Activated naive CD8-positive, alpha-beta T cell treated with anti-CD3 and anti-CD28 coated beads for 36 hours (primary cell): ENCODE measurements at regions not wholly inside any gene's neighbourhood (a gene's known extent, or its start where the extent isn't known, plus 50 kb on each side); places are given as distances from the start of the nearest gene placed in this dataset.

Experiments
- DNase-seq: peaks from one replicate; pipeline ENCODE4 v3.0.0; 2021
- H3K27ac Mint-ChIP-seq: one replicate; pipeline ENCODE4 v1.8.0; 2022; ENCODE audit warnings: mild to moderate bottlenecking, moderate library complexity, mixed read lengths
- H3K27me3 Mint-ChIP-seq: one replicate; pipeline ENCODE4 v1.8.0; 2022; ENCODE audit warnings: mild to moderate bottlenecking, mixed read lengths
- H3K36me3 Mint-ChIP-seq: one replicate; pipeline ENCODE4 v1.8.0; 2021; ENCODE audit warnings: mild to moderate bottlenecking, mixed read lengths
- H3K4me1 Mint-ChIP-seq: one replicate; pipeline ENCODE4 v1.8.0; 2021; ENCODE audit warnings: mixed read lengths
- H3K4me3 Mint-ChIP-seq: one replicate; pipeline ENCODE4 v1.8.0; 2022; ENCODE audit warnings: mild to moderate bottlenecking, moderate library complexity, mixed read lengths
- H3K9me3 Mint-ChIP-seq: one replicate; pipeline ENCODE4 v1.8.0; 2022; ENCODE audit warnings: mixed read lengths

DNA sequence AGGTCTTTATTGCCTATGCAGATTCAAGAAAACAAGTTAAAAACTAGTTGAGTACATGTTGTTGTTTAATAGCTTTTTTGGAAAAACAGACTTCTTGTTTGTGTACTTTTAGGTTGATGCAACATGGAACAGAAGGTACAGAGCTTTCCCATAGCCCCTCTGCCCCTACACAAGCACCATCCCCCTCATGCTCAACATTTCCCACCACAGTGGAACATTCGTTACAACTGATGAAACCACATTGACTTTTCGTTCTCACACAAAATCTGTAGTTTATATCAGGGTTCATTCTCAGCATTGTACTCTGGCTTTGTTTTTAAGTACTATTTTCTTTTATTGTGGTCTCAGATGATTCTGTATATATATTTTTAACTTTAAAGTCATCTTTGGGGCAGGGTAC lies 1054.6 kb downstream of the NTRK3 start:
- Mint-ChIP-seq H3K36me3 (no peaks in the 10 kb centered on the region), H3K9me3 (no peaks in the 10 kb centered on the region), H3K27me3 (peaks cover 9% of the 10 kb centered on the region), H3K4me1 (no peaks in the 10 kb centered on the region), H3K4me3 (no peak overlapping the region), H3K27ac (no peak overlapping the region)
- no peak for DNase-seq

DNA sequence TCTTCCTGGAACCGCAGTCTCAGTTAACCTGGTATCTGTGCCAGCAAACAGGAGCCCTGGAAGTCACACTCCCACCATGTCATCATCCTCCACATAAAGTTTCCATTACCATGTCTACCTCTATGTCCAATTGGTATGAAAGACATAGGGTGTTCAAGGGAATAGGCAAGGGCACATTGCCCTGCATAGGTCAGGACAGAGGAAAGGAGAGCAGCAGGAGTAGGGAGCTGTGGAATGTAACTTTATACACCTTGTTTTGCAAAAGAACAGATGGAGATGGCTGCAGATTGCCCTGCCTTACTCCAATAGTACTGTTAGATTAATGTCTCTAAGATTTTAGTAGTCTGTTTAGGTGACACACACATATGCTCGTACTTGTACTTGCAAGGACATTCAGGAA lies 1056.4 kb downstream of the NTRK3 start:
- no peak for DNase-seq
- no peak overlapping the region for H3K4me3 Mint-ChIP-seq
- no peak overlapping the region for H3K27ac Mint-ChIP-seq
- H3K9me3 Mint-ChIP-seq: no peaks in the 10 kb centered on the region
- peaks cover 9% of the 10 kb centered on the region for H3K27me3 Mint-ChIP-seq
- H3K4me1 Mint-ChIP-seq: no peaks in the 10 kb centered on the region
- H3K36me3 Mint-ChIP-seq: no peaks in the 10 kb centered on the region

DNA sequence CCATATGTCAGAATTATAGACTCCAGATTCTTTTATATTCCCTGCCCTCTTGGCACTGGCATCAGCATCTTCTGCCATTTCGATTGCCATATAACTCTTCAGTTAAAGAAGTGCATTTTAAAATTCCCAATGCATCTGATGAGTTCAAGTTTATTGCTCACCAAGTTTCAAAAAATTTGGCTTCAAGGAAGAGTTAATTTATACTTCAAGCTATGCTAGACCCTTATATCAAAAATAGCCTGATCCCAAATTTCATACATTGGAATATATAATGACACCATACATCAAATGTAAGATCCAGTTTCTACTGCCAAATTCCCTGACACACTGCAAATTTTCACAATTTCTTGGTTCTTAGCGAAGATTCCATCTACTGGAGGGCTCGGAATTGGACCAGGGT lies 1058.6 kb downstream of the NTRK3 start:
- DNase-seq: no peak
- H3K9me3 Mint-ChIP-seq: peaks cover 1% of the 10 kb centered on the region
- peaks cover 5% of the 10 kb centered on the region for H3K27me3 Mint-ChIP-seq
- H3K4me3 Mint-ChIP-seq: no peak overlapping the region
- H3K27ac Mint-ChIP-seq: no peak overlapping the region
- no peaks in the 10 kb centered on the region for H3K4me1 Mint-ChIP-seq
- no peaks in the 10 kb centered on the region for H3K36me3 Mint-ChIP-seq

- peaks cover 1% of the 10 kb centered on the region for H3K9me3 Mint-ChIP-seq
- H3K36me3 Mint-ChIP-seq: no peaks in the 10 kb centered on the region
- no peaks in the 10 kb centered on the region for H3K4me1 Mint-ChIP-seq
- DNase-seq: no peak
- H3K4me3 Mint-ChIP-seq: no peak overlapping the region
- peaks cover 5% of the 10 kb centered on the region for H3K27me3 Mint-ChIP-seq
- no peak overlapping the region for H3K27ac Mint-ChIP-seq
Observed at GRCh38 chr15:87196498-87196897, 1060.0 kb downstream of the NTRK3 start.

GRCh38 chr15:87193481-87193880 lies 1063.1 kb downstream of the NTRK3 start:
- Mint-ChIP-seq H3K27ac (no peak overlapping the region), H3K27me3 (peaks cover 2% of the 10 kb centered on the region), H3K4me3 (no peak overlapping the region), H3K9me3 (peaks cover 1% of the 10 kb centered on the region), H3K4me1 (no peaks in the 10 kb centered on the region), H3K36me3 (no peaks in the 10 kb centered on the region)
- DNase-seq: no peak

GRCh38 chr15:87167706-87168105 lies 1088.0 kb downstream of the AGBL1 start:
- no peak overlapping the region for H3K27ac Mint-ChIP-seq
- DNase-seq: no peak
- H3K4me3 Mint-ChIP-seq: no peak overlapping the region
- peaks cover 3% of the 10 kb centered on the region for H3K27me3 Mint-ChIP-seq
- peaks cover 2% of the 10 kb centered on the region for H3K9me3 Mint-ChIP-seq
- no peaks in the 10 kb centered on the region for H3K4me1 Mint-ChIP-seq
- H3K36me3 Mint-ChIP-seq: no peaks in the 10 kb centered on the region

DNA sequence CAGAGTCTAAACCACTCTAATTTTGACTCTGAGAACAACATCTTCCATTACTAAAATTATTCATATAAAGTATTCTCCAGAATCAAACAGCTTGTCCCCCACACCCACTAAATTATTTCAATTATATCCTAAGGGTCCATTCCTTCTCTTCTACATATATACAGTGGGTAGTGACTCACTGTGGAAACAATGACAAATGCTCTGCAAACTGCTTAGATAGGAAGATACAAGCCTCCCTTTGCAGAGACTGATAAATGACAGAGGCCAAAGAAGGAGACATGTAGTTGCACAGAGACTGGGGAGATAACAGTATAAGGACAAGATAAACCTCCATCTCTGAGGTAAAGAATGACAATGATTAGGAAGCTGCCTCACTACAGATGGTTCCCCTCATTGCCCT lies 1087.4 kb downstream of the AGBL1 start:
- Mint-ChIP-seq H3K4me3 (no peak overlapping the region), H3K27me3 (peaks cover 3% of the 10 kb centered on the region), H3K27ac (no peak overlapping the region), H3K36me3 (no peaks in the 10 kb centered on the region), H3K9me3 (peaks cover 2% of the 10 kb centered on the region), H3K4me1 (no peaks in the 10 kb centered on the region)
- DNase-seq: no peak

DNA sequence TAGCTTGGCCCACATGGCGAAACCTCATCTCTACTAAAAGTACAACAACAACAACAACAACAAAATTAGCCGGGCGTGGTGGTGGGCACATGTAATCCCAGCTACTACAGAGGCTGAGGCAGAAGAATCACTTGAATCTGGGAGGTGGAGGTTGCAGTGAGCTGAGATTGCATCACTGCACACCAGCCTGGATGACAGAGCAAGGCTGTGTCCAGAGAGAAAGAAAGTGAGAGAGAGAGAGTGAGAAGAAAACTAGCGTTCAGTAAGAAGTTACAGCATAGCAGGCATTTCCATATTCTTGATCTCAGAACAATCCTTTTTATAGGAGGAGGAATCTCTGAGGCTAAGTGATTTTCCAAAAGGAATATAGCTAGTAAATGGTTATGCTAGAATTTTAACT lies 1076.1 kb downstream of the AGBL1 start:
- Mint-ChIP-seq H3K4me1 (no peaks in the 10 kb centered on the region), H3K9me3 (peaks cover 4% of the 10 kb centered on the region), H3K27ac (no peak overlapping the region), H3K27me3 (peaks cover 3% of the 10 kb centered on the region), H3K36me3 (no peaks in the 10 kb centered on the region), H3K4me3 (no peak overlapping the region)
- no peak for DNase-seq

- peaks cover 4% of the 10 kb centered on the region for H3K9me3 Mint-ChIP-seq
- no peaks in the 10 kb centered on the region for H3K36me3 Mint-ChIP-seq
- H3K27ac Mint-ChIP-seq: no peak overlapping the region
- no peak overlapping the region for H3K4me3 Mint-ChIP-seq
- H3K4me1 Mint-ChIP-seq: no peaks in the 10 kb centered on the region
- H3K27me3 Mint-ChIP-seq: no peaks in the 10 kb centered on the region
- no peak for DNase-seq
Observed at GRCh38 chr15:87154761-87155160, 1075.1 kb downstream of the AGBL1 start.

DNA sequence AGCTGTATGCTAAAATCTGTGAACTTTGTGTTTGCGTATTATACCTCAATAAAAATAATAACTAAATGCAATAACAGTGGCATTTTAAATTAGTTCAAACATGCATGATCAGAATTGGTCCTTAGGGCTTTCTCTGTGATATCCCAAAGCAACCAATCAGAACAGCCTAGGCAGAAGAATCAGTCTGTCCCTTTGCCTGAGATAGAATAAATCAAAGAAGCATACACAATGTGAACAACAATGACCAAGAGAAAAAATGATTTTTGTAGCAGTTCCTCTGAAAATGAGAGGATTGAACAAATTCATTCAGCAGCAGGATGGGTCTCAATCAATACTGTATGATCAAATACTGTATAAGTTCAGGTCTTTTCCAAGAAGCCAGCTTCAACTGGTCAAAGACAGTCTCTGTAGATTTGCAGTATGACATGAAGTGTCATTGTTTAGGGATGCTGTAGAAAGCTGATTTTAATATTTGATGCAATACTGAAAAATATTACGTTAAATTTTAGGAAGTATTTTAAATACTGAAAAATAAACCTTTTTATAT lies 1071.6 kb downstream of the AGBL1 start:
- H3K9me3 Mint-ChIP-seq: peaks cover 2% of the 10 kb centered on the region
- H3K27me3 Mint-ChIP-seq: no peaks in the 10 kb centered on the region
- no peaks in the 10 kb centered on the region for H3K4me1 Mint-ChIP-seq
- no peak overlapping the region for H3K27ac Mint-ChIP-seq
- no peak overlapping the region for H3K4me3 Mint-ChIP-seq
- DNase-seq: no peak
- H3K36me3 Mint-ChIP-seq: no peaks in the 10 kb centered on the region

GRCh38 chr15:87145696-87146095 lies 1066.0 kb downstream of the AGBL1 start:
- DNase-seq: no peak
- H3K27ac Mint-ChIP-seq: no peak overlapping the region
- peaks cover 5% of the 10 kb centered on the region for H3K27me3 Mint-ChIP-seq
- peaks cover 2% of the 10 kb centered on the region for H3K9me3 Mint-ChIP-seq
- no peak overlapping the region for H3K4me3 Mint-ChIP-seq
- H3K36me3 Mint-ChIP-seq: no peaks in the 10 kb centered on the region
- no peaks in the 10 kb centered on the region for H3K4me1 Mint-ChIP-seq

GRCh38 chr15:87144775-87145174 lies 1065.1 kb downstream of the AGBL1 start:
- DNase-seq: no peak
- peaks cover 2% of the 10 kb centered on the region for H3K9me3 Mint-ChIP-seq
- H3K4me3 Mint-ChIP-seq: no peak overlapping the region
- peaks cover 5% of the 10 kb centered on the region for H3K27me3 Mint-ChIP-seq
- no peaks in the 10 kb centered on the region for H3K36me3 Mint-ChIP-seq
- H3K4me1 Mint-ChIP-seq: no peaks in the 10 kb centered on the region
- H3K27ac Mint-ChIP-seq: no peak overlapping the region

GRCh38 chr15:87142096-87142495 lies 1062.4 kb downstream of the AGBL1 start:
- no peak for DNase-seq
- no peak overlapping the region for H3K4me3 Mint-ChIP-seq
- no peaks in the 10 kb centered on the region for H3K36me3 Mint-ChIP-seq
- H3K9me3 Mint-ChIP-seq: peaks cover 2% of the 10 kb centered on the region
- peaks cover 13% of the 10 kb centered on the region for H3K27me3 Mint-ChIP-seq
- no peaks in the 10 kb centered on the region for H3K4me1 Mint-ChIP-seq
- H3K27ac Mint-ChIP-seq: no peak overlapping the region

- Mint-ChIP-seq H3K27me3 (peaks cover 8% of the 10 kb centered on the region), H3K9me3 (peaks cover 4% of the 10 kb centered on the region), H3K4me3 (no peak overlapping the region), H3K27ac (no peak overlapping the region), H3K36me3 (no peaks in the 10 kb centered on the region), H3K4me1 (no peaks in the 10 kb centered on the region)
- no peak for DNase-seq
Observed at GRCh38 chr15:87135109-87135508, 1055.4 kb downstream of the AGBL1 start.

- Mint-ChIP-seq H3K36me3 (no peaks in the 10 kb centered on the region), H3K27me3 (peaks cover 5% of the 10 kb centered on the region), H3K9me3 (peaks cover 4% of the 10 kb centered on the region), H3K4me1 (no peaks in the 10 kb centered on the region), H3K4me3 (no peak overlapping the region), H3K27ac (no peak overlapping the region)
- DNase-seq: no peak
Observed at GRCh38 chr15:87133704-87134103, 1054.0 kb downstream of the AGBL1 start.

DNA sequence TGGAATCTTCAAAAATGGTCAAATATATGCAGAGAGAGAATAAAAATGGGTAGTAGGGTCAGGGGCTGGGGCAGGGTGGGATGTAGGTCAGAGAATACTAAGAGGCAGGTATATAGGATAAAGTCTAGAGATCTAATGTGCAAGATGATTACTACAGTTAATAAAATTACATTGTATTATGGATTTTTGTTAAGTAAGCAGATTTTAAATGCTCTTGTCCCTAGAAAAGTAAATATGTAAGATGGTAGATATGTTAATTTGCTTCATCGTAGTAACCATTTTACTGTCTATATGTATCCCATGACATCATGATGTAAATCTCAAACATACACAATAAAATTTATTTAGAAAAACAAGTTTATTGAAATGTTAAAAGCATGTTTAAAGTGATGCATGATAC lies 1051.4 kb downstream of the AGBL1 start:
- DNase-seq: no peak
- H3K4me1 Mint-ChIP-seq: no peaks in the 10 kb centered on the region
- H3K9me3 Mint-ChIP-seq: peaks cover 4% of the 10 kb centered on the region
- H3K27ac Mint-ChIP-seq: no peak overlapping the region
- no peaks in the 10 kb centered on the region for H3K36me3 Mint-ChIP-seq
- no peak overlapping the region for H3K4me3 Mint-ChIP-seq
- H3K27me3 Mint-ChIP-seq: no peaks in the 10 kb centered on the region

DNA sequence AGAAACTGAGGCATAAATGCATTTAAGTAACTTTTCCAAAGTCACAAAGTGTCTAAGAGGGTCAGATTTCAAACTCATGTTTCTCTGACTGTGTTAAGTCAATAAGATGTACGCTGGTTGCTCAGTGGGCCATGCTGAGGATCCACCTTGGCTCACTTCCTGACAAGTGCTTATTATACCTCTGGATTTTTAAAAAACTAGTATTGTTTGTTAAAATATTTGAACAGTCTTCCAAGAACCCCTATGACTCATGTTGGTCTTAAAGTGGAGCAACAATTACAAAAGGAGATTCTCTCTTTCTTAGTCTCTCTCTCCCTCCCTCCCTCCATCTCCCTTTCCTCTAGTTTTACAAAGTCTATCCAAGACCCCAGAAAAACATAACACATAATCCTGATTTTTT lies 1050.2 kb downstream of the AGBL1 start:
- H3K27ac Mint-ChIP-seq: no peak overlapping the region
- peaks cover 4% of the 10 kb centered on the region for H3K9me3 Mint-ChIP-seq
- H3K36me3 Mint-ChIP-seq: no peaks in the 10 kb centered on the region
- DNase-seq: no peak
- no peaks in the 10 kb centered on the region for H3K4me1 Mint-ChIP-seq
- H3K27me3 Mint-ChIP-seq: no peaks in the 10 kb centered on the region
- H3K4me3 Mint-ChIP-seq: no peak overlapping the region
